ENCODE measurements at regions not wholly inside any gene's neighbourhood (a gene's known extent, or its start where the extent isn't known, plus 50 kb on each side); places are given as distances from the start of the nearest gene placed in this dataset.
"Not testable (repeated sequence)": the region's sequence is repeated elsewhere in the genome, so short reads cannot be mapped to it uniquely, and the experiment has no call there.

DNA sequence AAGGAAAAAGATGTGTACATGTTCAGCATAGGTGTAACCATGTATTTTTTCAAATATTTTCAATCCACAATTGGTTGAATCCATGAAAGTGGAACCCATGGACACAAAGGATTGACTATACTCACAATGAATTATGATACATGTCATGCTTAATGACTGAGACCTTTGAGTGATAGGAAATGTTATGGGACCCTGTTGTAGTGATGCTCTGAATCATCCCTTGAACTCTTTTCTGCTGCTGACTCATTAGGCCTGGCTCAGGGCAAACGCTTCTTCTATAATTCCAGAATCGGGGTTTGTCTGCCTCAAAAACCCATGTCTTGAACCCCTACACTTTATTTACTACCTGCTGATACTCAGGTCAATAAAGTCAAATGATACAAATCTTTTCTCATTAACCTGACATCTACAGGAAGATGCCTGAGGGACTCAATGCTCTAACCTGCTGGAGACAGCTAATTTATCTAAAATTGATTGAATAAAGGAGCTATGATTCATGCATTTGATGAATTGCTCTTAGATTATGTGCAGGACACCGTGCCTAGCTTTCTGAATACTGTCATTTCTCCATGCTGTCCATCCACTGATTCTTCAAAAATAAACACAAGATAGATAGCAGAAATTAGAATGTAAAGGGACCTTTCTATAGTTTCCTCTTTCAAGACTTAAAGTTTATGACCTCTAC is 260.1 kb downstream of the PRELID2 start:
- DNase-seq (ENCODE audit: low read depth, low spot score), result no peak

DNA sequence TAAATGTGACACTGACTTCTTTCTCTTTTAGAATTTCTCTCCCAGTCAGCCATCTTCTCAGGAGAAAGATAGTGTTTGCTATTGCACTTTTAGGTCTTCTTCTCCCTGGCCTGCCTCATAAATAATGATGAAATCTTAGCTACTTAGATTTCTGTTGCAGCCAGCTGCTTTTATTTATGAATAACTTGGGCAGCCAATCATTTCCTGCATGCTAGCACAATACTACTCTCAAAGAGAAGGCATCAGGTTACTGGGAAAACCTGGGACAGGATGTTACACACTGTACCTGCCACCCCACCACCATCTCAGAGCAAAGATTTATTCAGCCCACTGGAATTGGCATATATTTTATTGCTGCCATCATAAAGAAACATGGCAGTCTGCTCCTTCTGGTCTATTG is 266.6 kb downstream of the PRELID2 start:
- DNase-seq (ENCODE audit: low read depth, low spot score), result no peak

DNA sequence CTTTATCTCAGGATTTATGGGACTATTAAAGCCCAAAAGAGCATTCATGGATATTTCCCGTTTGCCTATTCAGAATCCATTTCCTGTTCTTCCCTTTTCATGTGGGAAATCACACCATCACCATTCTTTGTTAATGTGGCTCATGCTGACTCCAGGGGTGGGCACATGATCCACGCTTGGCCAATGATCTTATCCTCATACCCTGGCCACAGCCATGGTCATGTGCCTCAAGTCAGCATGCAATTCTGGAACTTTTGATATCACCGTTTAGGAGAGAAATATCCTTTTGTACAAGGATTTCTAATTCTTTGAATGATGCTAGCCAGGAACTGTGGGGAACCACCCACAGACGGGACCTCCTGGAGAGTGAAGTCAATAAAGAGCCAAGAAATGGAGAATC is 272.2 kb downstream of the PRELID2 start:
- no peak for DNase-seq (ENCODE audit: low read depth, low spot score)

DNA sequence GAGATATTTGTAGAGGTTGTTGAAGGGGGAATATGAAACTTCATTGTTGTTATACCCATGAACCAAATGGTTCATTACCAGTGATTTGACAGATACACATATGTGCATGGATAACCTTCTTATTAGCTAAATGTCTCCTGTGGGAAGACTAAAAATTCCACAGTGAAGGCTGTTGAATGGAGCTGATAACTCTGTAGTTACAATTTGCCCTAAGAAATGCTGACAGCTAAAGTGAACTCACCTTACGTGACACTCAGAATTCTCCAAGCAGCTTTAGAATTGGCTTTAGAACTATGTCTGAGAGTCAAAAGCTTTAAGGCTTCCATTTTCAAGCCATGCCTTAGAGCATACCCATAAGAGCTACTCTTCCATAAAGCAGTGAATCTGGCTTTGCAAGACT is 276.9 kb downstream of the PRELID2 start:
- no peak for DNase-seq (ENCODE audit: low read depth, low spot score)

DNA sequence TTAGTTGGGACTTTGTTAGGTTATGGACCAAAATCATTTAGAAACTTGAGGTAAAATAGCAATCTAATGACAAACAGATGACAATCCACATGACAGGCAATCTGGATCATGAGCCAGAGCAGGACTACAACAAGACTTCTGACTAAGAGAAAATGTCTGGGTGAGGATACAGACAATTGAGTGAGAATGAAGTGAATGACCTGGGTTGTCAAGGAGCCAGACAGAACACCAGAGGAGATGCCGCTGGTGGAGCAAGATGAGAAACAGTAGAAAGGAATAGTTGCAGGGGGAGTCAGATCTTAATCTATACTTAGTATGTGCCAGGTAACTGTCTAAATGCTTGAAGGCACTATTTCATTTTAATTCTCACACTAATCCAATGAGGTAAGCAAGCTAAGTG is 277.8 kb downstream of the PRELID2 start:
- no peak for DNase-seq (ENCODE audit: low read depth, low spot score)

DNA sequence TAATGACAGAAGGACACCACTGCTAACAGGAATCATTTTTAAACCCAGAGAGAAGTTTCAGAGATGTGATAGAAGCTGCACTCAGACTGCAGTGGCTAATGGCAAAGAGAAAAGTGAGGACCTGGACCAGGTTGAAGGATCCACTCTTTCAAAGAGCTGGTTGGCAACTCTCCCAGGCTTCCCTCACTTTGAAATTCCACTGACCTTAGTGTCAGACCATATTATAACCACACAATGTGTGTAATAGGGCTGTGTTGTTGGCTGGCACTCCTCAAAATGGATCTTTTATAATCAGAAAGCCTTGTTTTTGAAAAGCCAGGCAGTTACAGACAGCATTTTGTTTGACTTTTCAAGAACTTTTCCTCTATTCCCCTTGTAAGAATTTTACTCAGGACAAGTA is 280.7 kb downstream of the PRELID2 start:
- no peak for DNase-seq (ENCODE audit: low read depth, low spot score)

DNA sequence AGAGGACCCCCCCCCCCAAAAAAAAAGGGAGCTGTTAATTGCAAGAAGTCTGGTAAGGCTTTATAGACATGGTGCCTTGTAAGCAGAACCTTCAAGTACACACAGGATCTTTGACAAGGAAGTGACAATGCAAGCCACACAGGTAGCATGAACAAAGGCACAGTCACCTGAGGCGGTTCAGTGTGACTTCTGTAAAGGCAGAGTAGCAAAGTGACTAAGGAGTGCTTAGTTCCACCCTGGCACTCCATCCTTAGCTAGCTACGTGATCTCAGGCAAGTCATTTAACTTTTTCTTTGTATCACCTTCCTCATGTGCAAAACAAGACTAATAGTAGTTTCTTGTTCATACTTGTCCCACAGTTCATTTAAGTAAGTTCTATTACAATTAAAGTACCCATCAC is 282.0 kb downstream of the PRELID2 start:
- no peak for DNase-seq (ENCODE audit: low read depth, low spot score)

DNA sequence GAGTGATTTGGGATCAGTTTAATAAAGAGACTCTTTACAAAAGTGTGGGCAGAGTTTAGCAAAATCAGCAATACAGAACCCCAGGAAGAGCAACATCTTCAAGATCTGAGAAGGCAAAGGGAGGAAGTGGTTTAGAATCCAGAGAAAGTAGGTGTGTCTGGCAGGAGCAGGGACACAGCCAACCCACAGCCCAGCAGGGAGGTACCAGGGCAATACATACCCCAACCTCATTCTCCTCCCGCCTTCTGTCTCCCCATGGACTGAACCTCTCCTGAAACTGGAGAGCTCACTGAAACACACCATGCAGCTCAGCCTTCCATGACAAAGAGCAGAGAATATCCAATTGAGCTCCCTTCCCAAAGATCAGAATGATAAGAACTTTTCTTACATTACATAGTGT is 283.4 kb downstream of the PRELID2 start:
- DNase-seq (ENCODE audit: low read depth, low spot score), result no peak

DNA sequence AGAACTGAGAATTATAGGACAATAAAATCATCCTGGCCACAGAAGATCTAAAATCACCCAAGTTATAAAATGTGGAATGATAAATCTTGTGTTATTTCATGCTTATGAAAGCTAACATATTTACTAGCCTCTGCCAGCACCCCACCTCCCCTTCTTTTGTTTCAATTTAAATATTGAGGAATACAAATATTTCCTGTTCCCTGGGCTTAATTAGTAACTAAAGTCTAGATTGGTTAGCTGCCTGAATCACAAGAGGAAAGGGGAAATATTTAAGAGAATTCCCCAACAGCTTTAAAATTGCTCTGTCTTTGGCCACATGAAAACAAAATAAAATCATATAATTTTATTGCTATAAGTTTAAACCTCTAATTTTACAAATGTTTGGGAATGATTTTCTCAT is 287.0 kb downstream of the PRELID2 start:
- no peak for DNase-seq (ENCODE audit: low read depth, low spot score)

DNA sequence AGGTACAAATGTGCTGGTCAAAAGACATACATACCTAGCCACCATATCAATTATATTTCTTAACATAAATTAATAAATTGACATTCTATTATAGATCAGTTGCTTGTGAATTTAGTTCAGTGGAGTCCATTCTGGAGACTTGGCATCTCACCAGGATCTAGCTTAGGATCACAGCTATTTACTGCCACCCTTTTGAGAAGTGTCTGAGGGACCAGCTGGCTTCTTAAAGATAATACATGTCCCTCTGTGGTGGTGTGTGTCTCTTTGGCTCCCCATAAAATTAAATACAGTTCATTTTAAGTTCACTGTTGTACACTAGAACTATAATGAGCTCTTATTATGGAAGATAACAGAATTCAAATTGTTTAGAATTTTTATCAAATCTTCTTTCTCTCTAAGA is 290.7 kb downstream of the PRELID2 start:
- no peak for DNase-seq (ENCODE audit: low read depth, low spot score)

DNA sequence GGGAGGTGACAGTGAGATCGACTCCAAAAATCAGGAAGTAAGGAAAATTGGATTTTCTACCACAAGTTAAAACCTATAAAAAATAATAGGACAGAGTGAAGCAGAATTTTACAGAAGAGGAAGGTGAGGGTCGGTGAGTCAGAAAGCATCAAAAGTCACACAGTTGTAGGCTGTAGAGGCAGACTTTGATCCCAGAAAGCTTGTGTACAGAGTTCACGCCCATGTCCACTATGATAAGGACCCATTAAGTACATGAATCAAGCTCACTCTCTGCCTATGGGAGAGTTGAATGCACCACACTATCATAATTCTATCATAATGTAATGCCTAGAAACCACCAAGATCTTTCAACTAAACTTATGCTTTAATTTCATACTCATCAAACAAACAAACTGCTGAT is 291.2 kb downstream of the PRELID2 start:
- no peak for DNase-seq (ENCODE audit: low read depth, low spot score)

DNA sequence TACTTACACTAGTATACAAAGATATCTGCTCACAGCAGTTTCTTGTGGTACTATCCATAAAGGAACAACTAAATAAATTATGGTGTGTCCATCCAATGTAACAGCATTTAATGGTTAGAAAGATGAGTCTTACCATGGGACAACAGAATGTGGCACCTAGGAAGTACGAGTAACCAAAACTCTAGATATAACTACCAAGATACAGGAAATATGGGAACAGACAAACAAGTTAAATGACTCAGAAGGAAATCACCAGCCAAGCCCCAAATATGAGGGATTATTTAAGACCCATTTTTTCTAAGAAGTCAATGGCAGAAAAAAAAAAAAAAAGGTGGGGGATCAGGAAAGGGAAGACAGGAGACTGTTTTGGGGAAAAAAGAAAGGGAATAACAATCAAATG is 294.8 kb downstream of the PRELID2 start:
- no peak for DNase-seq (ENCODE audit: low read depth, low spot score)

DNA sequence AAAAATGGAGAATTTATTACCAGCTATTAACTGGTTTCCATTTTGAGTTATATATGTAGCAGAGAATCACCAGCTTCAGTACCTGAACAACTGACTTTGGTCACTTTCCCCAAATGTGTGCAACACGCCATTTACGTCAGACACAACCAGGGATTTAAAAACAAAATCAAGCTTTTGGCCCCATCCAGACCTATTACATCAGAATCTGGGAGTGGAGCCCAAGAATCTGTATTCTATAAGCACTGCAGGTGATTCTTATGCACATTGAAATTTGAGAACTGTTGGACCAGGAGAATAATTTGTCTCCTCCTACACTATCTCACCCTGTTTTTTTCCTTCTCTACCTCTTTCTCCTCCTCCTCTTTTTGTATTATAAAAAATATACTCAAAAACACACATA is 295.9 kb downstream of the PRELID2 start:
- no peak for DNase-seq (ENCODE audit: low read depth, low spot score)

DNA sequence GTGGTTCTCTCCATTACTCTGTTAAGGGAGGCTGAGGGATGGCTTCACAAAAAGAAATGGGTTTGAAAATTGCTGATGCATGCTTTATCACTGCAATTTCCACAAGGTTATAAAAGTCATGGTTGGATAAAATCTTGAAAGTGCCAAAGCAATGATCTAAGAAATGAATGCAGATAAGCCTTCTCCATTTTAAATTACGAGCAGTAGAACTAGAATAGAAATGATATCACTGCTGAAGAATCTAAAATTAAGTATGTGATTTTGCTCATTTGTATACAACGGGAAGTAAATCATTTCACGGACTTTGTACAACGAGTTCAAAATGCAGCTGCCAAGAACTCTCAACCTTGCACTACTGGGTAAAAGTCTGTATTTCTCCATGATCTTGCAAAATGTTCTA is 299.0 kb downstream of the PRELID2 start:
- DNase-seq (ENCODE audit: low read depth, low spot score), result no peak

DNA sequence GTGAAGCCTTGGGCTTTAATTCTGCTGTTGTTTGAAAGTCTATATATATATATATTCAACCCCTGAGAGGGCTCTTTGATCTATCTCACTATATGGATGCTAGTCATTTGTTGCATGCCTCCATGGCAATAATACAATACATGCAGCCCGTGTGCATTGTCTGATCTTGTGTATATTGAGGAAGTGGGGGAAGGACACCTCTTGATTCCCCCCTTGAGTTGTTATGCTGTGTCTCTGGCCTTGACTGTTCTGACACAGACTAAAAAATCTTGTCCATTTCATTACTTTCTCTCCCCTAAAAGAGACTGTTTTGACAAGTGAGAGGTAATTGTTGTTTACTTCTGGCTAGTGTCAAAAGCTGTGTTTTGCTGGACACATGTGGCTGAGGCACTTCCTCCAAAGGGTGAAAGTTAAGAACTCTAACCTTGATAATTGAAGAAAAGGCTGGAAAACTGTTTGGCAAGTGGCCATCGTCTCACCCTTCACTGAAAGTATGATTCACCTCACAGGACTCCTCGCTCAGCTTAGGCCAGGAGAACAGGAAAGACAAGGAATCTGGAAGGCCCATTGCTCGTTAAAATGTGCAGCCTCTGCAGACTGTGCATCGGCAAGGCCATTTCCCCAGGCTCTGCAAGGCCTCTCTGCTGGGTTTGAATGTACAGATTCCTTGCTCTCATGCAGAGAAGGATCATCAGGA is 304.0 kb downstream of the PRELID2 start:
- DNase-seq (ENCODE audit: low read depth, low spot score), result no peak

DNA sequence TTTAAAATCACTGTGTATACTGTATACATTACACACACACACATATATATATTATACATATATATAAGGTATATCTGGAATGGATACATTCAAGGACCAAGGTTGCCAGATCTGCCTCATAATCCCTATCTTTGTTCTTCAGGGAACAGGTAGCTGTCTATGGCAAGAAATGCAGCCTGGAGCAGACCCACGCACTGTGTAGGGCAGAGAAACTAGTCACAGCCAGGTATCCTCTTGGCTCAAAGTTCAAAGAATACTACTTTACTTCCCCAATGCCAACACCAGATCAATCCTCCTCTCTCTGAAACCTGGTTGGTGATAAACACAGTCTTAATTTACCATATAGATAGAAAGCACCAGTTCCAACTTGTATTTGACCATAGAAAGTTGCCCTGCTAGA is 313.6 kb downstream of the PRELID2 start:
- no peak for DNase-seq (ENCODE audit: low read depth, low spot score)

DNA sequence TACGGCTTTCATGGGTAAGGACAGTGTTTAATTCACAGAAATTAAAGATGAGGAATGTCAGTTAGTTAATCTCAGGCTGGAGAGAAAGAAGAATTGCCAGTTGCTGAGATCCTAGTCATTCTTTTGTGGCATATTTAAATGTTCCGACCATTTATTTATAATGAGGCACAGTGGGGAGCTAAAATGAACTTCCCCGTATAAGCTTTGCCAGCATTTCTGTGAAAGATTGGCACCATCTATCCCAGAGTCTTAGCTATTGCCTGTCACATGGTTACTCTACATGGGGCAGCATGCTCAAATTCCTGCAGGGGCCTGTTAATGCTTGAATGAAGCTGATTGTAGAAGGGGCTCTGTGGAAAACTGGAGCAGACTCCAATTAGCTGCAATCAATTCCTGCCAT is 314.1 kb downstream of the PRELID2 start:
- no peak for DNase-seq (ENCODE audit: low read depth, low spot score)

DNA sequence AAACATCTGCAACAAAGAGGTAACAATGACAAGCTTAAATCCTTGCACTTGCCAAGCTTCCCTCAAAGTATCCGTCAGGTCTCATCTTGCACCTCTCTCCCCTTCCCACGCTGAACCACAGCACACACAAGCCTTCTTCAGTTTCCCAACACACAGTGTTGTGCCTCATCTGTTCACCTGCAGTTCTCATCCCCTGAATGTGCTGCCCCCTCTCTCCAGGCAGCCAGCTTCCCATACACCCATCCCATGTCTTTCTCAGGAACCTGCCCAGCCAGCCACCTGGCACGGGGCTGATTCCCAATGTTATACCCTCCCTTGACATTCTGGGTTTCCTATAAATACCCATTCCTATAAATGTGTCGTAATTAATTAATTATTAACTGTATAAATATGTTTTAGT is 314.8 kb downstream of the PRELID2 start:
- no peak for DNase-seq (ENCODE audit: low read depth, low spot score)

DNA sequence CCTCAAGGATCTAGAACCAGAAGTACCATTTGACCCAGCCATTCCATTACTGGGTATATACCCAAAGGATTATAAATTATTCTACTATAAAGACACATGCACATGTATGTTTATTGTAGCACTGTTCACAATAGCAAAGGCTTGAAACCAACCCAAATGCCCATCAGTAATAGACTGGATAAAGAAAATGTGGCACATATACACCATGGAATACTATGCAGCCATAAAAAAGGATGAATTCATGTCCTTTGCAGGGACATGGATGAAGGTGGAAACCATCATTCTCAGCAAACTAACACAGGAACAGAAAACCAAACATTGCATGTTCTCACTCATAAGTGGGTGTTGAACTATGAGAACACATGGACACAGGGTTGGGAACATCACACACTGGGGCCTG is 317.6 kb downstream of the PRELID2 start:
- DNase-seq (ENCODE audit: low read depth, low spot score), result not testable (repeated sequence)

DNA sequence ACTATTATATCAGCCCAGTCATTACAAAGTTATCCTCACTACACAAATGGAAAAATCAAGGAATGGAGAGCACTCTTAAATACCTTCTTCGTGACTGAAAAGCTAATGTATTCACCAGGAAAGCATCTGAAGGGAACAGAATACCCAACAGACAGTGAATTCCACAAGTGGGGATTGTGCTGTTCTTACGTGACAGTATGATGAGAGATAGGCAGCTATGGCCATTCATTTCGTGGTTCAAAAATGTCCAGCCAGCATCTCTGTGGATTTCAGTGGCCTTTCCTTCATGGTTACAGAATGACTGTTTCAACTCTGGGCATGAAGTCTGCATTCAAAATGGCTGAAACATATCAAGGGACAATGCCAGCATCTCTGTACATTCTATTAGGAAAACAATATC is 323.8 kb downstream of the PRELID2 start:
- DNase-seq (ENCODE audit: low read depth, low spot score), result no peak

DNA sequence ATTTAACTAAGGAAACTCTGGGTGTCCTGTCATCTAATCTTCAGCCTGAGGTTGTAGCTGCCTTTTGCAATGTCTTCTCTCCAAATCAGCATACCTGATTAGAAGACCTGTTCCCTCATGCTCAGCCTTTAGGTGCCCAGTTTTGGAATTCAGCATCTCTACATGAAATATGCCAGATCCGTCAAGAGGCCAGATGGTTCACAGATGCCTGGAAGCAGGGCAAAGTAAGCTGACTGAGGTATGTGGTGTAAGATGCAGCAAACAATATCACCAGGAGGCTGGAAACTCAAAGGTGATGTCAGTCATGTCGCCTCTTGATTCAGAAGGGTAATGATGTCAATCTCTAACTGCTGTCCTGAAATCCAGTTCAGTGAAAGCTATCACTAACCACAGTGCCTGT is 324.4 kb downstream of the PRELID2 start:
- DNase-seq (ENCODE audit: low read depth, low spot score), result no peak

DNA sequence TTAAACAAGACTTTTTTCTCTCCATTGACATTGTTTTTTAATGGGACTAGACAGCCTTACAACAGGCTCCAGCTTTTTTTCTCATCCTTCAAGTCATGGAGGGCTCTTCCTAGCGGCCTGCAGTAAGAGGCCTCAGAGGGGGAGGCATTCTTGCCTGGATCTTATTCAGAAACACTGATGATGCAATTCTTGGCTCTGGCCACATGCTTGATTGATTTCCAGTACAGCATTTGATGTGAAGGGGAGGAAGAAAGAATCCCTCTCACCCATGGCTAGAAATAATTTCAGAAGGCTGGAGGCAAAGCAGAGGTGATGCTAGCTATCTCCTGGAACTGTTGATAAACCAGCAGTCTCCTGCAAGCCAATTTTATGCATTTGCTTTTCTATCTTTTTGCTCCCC is 324.8 kb downstream of the PRELID2 start:
- no peak for DNase-seq (ENCODE audit: low read depth, low spot score)

DNA sequence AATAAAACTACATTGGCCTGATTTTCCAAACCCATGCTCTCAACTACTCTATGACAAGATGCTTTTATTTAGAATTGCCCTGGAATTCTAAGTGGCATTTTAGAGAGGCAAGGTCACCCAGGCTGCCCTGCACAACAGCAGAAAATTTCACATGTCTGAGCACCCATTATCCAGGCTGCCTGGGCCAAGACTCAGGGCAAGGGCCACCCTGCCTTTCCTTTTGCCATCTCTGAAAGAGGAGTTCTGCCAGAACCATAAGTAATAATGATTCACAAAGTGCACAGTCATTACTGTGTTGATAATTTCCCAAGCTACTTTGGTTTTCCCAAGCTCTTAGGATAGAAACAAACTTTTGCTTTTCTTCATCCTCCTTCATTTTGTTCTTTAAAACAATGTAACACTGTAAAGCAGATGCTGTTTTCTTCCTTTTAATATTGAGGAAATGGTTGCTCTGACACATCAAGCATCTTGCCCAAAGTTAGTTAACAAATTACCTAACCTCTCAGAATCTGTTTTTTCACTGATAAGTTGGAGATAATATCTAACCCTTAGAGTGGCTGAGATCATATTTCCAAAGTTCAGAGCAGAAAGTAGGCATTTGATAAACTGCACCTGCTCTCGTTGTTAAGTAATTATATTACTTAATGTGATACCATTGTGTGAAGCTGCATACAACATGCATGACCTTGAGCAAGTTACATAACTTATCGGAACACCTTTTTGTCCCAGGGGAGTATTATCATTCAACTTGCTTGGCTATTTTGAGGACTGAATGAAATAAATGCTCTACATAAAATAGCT is 325.6 kb downstream of the PRELID2 start:
- DNase-seq (ENCODE audit: low read depth, low spot score), result no peak

Measured in iPS DF 19.7 (cell line).